ENCODE measurements at regions not wholly inside any gene's neighbourhood (a gene's known extent, or its start where the extent isn't known, plus 50 kb on each side); places are given as distances from the start of the nearest gene placed in this dataset.

GRCh38 chr14:76644855-76645518 lies 116.3 kb upstream of the VASH1 start:
- TF ChIP-seq CTCF (IDR thresholded peaks at IDR 0.05; ENCODE audit: control insufficient read depth, extremely low read depth, insufficient read depth), result peak; percentile 80
- DNase-seq (ENCODE audit: low read depth), result no peak
- H3K4me3 ChIP-seq (ENCODE audit: low read depth, low read length), result no peak overlapping the region

GRCh38 chr14:76647697-76648298 lies 113.5 kb upstream of the VASH1 start:
- TF ChIP-seq CTCF (IDR thresholded peaks at IDR 0.05; ENCODE audit: control insufficient read depth, extremely low read depth, insufficient read depth), result peak; percentile 85
- H3K4me3 ChIP-seq (ENCODE audit: low read depth, low read length), result no peak overlapping the region
- DNase-seq (ENCODE audit: low read depth), result peak; percentile 32

- DNase-seq (ENCODE audit: low read depth), result no peak
- TF ChIP-seq CTCF (IDR thresholded peaks at IDR 0.05; ENCODE audit: control insufficient read depth, extremely low read depth, insufficient read depth), result no peak
- H3K4me3 ChIP-seq (ENCODE audit: low read depth, low read length), result no peak overlapping the region
Measured at GRCh38 chr14:76651410-76652055, 109.7 kb upstream of the VASH1 start.

- no peak for TF ChIP-seq CTCF (IDR thresholded peaks at IDR 0.05; ENCODE audit: control insufficient read depth, extremely low read depth, insufficient read depth)
- no peak overlapping the region for H3K4me3 ChIP-seq (ENCODE audit: low read depth, low read length)
- peak; percentile 92 for DNase-seq (ENCODE audit: low read depth)
Measured at GRCh38 chr14:76653875-76654572, 107.2 kb upstream of the VASH1 start.

- TF ChIP-seq CTCF (IDR thresholded peaks at IDR 0.05; ENCODE audit: control insufficient read depth, extremely low read depth, insufficient read depth), result no peak
- no peak for DNase-seq (ENCODE audit: low read depth)
- H3K4me3 ChIP-seq (ENCODE audit: low read depth, low read length), result no peak overlapping the region
Measured at GRCh38 chr14:76654573-76655108, 106.6 kb upstream of the VASH1 start.

- no peak for TF ChIP-seq CTCF (IDR thresholded peaks at IDR 0.05; ENCODE audit: control insufficient read depth, extremely low read depth, insufficient read depth)
- no peak overlapping the region for H3K4me3 ChIP-seq (ENCODE audit: low read depth, low read length)
- DNase-seq (ENCODE audit: low read depth), result no peak
Measured at GRCh38 chr14:76655331-76655730, 105.9 kb upstream of the VASH1 start.
